Stomach (tissue), 4 donors: ENCODE measurements at regions not wholly inside any gene's neighbourhood (a gene's known extent, or its start where the extent isn't known, plus 50 kb on each side); places are given as distances from the start of the nearest gene placed in this dataset.

Experiments used
- EP300 ChIP-seq: sonication (generic); formaldehyde crosslinking; IDR thresholded peaks from one replicate; pipeline ENCODE4 v1.6.1; 2017; ENCODE audit warnings: antibody characterized with exemption
- POLR2A ChIP-seq, 4 donors: fragments of 450-650 bp; IDR thresholded peaks; one replicate each; pipeline ENCODE4 v1.6.1; 2016; ENCODE audit warnings: antibody characterized with exemption in 4 of 4, control low read depth in 2 of 4, mild to moderate bottlenecking in 1 of 4, moderate library complexity in 1 of 4
- POLR2AphosphoS5 ChIP-seq, 3 donors: sonication (generic); formaldehyde crosslinking; IDR thresholded peaks; one replicate each; pipeline ENCODE4 v1.6.1; 2016; ENCODE audit warnings: antibody characterized with exemption in 3 of 3
- TF ChIP-seq, protein P1 (sequence below), 7 experiments: fragments of 450-650 bp in 4 of 7; fragments of 200-600 bp in 3 of 7; sonication (generic) in 3 of 7; IDR thresholded peaks; one replicate each; pipeline ENCODE4 v1.5.1; 2016 to 2019; ENCODE audit warnings: antibody characterized with exemption in 7 of 7, control low read depth in 2 of 7, mild to moderate bottlenecking in 1 of 7

DNA sequence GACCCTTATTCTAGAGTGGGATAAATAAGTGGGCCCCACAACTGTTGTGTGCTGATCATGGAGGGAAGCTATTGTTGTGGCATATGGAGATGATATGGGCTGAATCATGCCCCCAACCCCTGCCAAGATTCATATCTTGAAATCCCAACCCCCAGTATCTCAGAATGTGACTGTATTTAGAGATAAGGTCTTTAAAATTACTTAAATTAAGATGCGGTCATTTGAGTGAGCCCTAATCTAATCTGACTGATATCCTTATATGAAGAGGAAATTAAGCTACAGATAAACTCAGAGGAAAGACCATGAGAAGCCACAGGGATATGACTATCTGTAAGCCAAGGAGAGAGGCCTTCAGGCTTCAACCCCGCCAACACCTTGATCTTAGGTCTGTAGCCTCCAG, 188.3 kb upstream of the RND3 start:
- TF ChIP-seq, protein P1, sequence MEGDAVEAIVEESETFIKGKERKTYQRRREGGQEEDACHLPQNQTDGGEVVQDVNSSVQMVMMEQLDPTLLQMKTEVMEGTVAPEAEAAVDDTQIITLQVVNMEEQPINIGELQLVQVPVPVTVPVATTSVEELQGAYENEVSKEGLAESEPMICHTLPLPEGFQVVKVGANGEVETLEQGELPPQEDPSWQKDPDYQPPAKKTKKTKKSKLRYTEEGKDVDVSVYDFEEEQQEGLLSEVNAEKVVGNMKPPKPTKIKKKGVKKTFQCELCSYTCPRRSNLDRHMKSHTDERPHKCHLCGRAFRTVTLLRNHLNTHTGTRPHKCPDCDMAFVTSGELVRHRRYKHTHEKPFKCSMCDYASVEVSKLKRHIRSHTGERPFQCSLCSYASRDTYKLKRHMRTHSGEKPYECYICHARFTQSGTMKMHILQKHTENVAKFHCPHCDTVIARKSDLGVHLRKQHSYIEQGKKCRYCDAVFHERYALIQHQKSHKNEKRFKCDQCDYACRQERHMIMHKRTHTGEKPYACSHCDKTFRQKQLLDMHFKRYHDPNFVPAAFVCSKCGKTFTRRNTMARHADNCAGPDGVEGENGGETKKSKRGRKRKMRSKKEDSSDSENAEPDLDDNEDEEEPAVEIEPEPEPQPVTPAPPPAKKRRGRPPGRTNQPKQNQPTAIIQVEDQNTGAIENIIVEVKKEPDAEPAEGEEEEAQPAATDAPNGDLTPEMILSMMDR (IDR thresholded peaks at IDR 0.05), result no peak
- TF ChIP-seq EP300 (no peak), POLR2AphosphoS5 (IDR thresholded peaks at IDR 0.05) (no peak), POLR2A (IDR thresholded peaks at IDR 0.05) (no peak)
